Trophoblast cell (in vitro differentiated cells and primary cell): ENCODE measurements at regions not wholly inside any gene's neighbourhood (a gene's known extent, or its start where the extent isn't known, plus 50 kb on each side); places are given as distances from the start of the nearest gene placed in this dataset.

Source experiments
- DNase-seq, 2 donors: peaks; one replicate each; pipeline ENCODE4 v3.0.0-alpha.2; 2016
- H2AFZ ChIP-seq: 2 replicates; pipeline ENCODE4 v1.6.1; 2013; ENCODE audit warnings: low read length, moderate library complexity, mild to moderate bottlenecking; ENCODE audit not compliant: insufficient read depth, poor library complexity
- H2AK5ac ChIP-seq: 2 replicates; pipeline ENCODE4 v1.6.1; 2013; ENCODE audit warnings: mild to moderate bottlenecking, low read length
- H2BK120ac ChIP-seq: 2 replicates; pipeline ENCODE4 v1.6.1; 2013; ENCODE audit warnings: low read length, mild to moderate bottlenecking, moderate library complexity; ENCODE audit not compliant: insufficient read depth, poor library complexity
- H2BK12ac ChIP-seq: 2 replicates; pipeline ENCODE4 v1.6.1; 2013; ENCODE audit warnings: mild to moderate bottlenecking, low read length, moderate library complexity
- H2BK5ac ChIP-seq: 2 replicates; pipeline ENCODE4 v1.6.1; 2013; ENCODE audit warnings: low read length, low read depth, moderate library complexity, mild to moderate bottlenecking; ENCODE audit not compliant: poor library complexity
- H3K14ac ChIP-seq: 2 replicates; pipeline ENCODE4 v1.6.1; 2013; ENCODE audit warnings: mild to moderate bottlenecking, low read length
- H3K18ac ChIP-seq: 2 replicates; pipeline ENCODE4 v1.6.1; 2013; ENCODE audit warnings: mild to moderate bottlenecking, low read length
- H3K23ac ChIP-seq: 2 replicates; pipeline ENCODE4 v1.6.1; 2013; ENCODE audit warnings: low read length
- H3K27ac ChIP-seq: 2 replicates; pipeline ENCODE4 v1.5.1; 2013; ENCODE audit warnings: low read depth, mild to moderate bottlenecking, inconsistent platforms, low read length, moderate library complexity
- H3K27me3 ChIP-seq: 2 replicates; pipeline ENCODE4 v1.6.1; 2013; ENCODE audit warnings: inconsistent platforms, mild to moderate bottlenecking, low read length, moderate library complexity; ENCODE audit not compliant: insufficient read depth
- H3K36me3 ChIP-seq, 2 experiments: 1 replicate in 1 of 2; 2 replicates in 1 of 2; pipeline ENCODE4 v1.6.1; 2013; ENCODE audit warnings: low read length in 2 of 2, mild to moderate bottlenecking in 2 of 2, moderate library complexity in 1 of 2; ENCODE audit not compliant: insufficient read depth in 2 of 2, control insufficient read depth in 1 of 2
- H3K4ac ChIP-seq: 2 replicates; pipeline ENCODE4 v1.6.1; 2013; ENCODE audit warnings: low read depth, mild to moderate bottlenecking, low read length, moderate library complexity
- H3K4me1 ChIP-seq, 2 experiments: 1 replicate in 1 of 2; 2 replicates in 1 of 2; pipeline ENCODE4 v1.6.1; 2013; ENCODE audit warnings: low read length in 2 of 2, mild to moderate bottlenecking in 2 of 2, moderate library complexity in 1 of 2; ENCODE audit not compliant: insufficient read depth in 2 of 2, control insufficient read depth in 1 of 2
- H3K4me2 ChIP-seq: 2 replicates; pipeline ENCODE4 v1.6.1; 2013; ENCODE audit warnings: inconsistent platforms, mild to moderate bottlenecking, low read length, moderate library complexity
- H3K4me3 ChIP-seq: 2 replicates; pipeline ENCODE4 v1.5.1; 2013; ENCODE audit warnings: mild to moderate bottlenecking, low read depth, low read length, inconsistent platforms
- H3K79me1 ChIP-seq: one replicate; pipeline ENCODE4 v1.6.1; 2013; ENCODE audit warnings: low read length
- H3K79me2 ChIP-seq: 2 replicates; pipeline ENCODE4 v1.6.1; 2013; ENCODE audit warnings: low read length, mild to moderate bottlenecking; ENCODE audit not compliant: control insufficient read depth, insufficient read depth, poor library complexity
- H3K9ac ChIP-seq: 2 replicates; pipeline ENCODE4 v1.6.1; 2013; ENCODE audit warnings: mild to moderate bottlenecking, low read length
- H3K9me3 ChIP-seq: 2 replicates; pipeline ENCODE4 v1.6.1; 2013; ENCODE audit warnings: low read depth, mild to moderate bottlenecking, control low read depth, inconsistent platforms, low read length; ENCODE audit not compliant: insufficient read depth
- H4K12ac ChIP-seq: 2 replicates; pipeline ENCODE4 v1.6.1; 2013; ENCODE audit warnings: low read depth, mild to moderate bottlenecking, low read length, moderate library complexity
- H4K8ac ChIP-seq: 2 replicates; pipeline ENCODE4 v1.6.1; 2013; ENCODE audit warnings: low read depth, mild to moderate bottlenecking, low read length, moderate library complexity
- H4K91ac ChIP-seq: one replicate; pipeline ENCODE4 v1.6.1; 2013; ENCODE audit warnings: low read depth, mild to moderate bottlenecking, low read length, moderate library complexity
- WGBS: extraction: QIAGEN DNeasy Blood & Tissue Kit; methylation state at CpG from one replicate; pipeline ENCODE4 v1.1.7; 2013; ENCODE audit warnings: missing lambda C conversion rate; ENCODE audit not compliant: insufficient read length, insufficient coverage; ENCODE audit errors: extremely low coverage; 5-methylcytosine and 5-hydroxymethylcytosine counted together

- H3K4me2 ChIP-seq, result no peak overlapping the region
- H3K79me2 ChIP-seq, result no peaks in the 10 kb centered on the region
- H2BK12ac ChIP-seq, result no peak overlapping the region
- H3K36me3 ChIP-seq, result no peaks in the 10 kb centered on the region
- no peak overlapping the region for H4K91ac ChIP-seq
- no CpG with 5 or more reads among the region's 1 CpG for WGBS
- H3K4me1 ChIP-seq, result no peaks in the 10 kb centered on the region
- H4K8ac ChIP-seq, result no peak overlapping the region
- no peak overlapping the region for H2AK5ac ChIP-seq
- no peak overlapping the region for H3K18ac ChIP-seq
- H3K9ac ChIP-seq, result no peak overlapping the region
- H2AFZ ChIP-seq, result no peak overlapping the region
- no peaks in the 10 kb centered on the region for H3K27me3 ChIP-seq
- H3K23ac ChIP-seq, result no peak overlapping the region
- no peak overlapping the region for H2BK120ac ChIP-seq
- H3K14ac ChIP-seq, result no peak overlapping the region
- H3K27ac ChIP-seq, result no peak overlapping the region
- H3K79me1 ChIP-seq, result no peaks in the 10 kb centered on the region
- H3K4ac ChIP-seq, result no peak overlapping the region
- H3K9me3 ChIP-seq, result peaks cover 8% of the 10 kb centered on the region
- H4K12ac ChIP-seq, result no peak overlapping the region
- H2BK5ac ChIP-seq, result no peak overlapping the region
- DNase-seq, result no peak
- no peak overlapping the region for H3K4me3 ChIP-seq
Measured at GRCh38 chr5:3963652-3964051, 368.0 kb downstream of the IRX1 start.

- Histone ChIP-seq H3K79me2 (no peaks in the 10 kb centered on the region), H4K91ac (no peak overlapping the region), H3K4me1 (no peaks in the 10 kb centered on the region), H3K27me3 (no peaks in the 10 kb centered on the region), H3K4ac (no peak overlapping the region), H3K9ac (no peak overlapping the region), H3K9me3 (no peaks in the 10 kb centered on the region), H3K4me3 (no peak overlapping the region), H4K8ac (no peak overlapping the region), H2BK12ac (no peak overlapping the region), H2BK120ac (no peak overlapping the region), H3K14ac (no peak overlapping the region), H3K36me3 (no peaks in the 10 kb centered on the region), H3K27ac (no peak overlapping the region), H3K18ac (no peak overlapping the region), H2AFZ (no peak overlapping the region), H2AK5ac (no peak overlapping the region), H3K4me2 (no peak overlapping the region), H2BK5ac (no peak overlapping the region), H3K23ac (no peak overlapping the region), H4K12ac (no peak overlapping the region), H3K79me1 (no peaks in the 10 kb centered on the region)
- WGBS, result no CpG with 5 or more reads among the region's 6 CpGs
- no peak for DNase-seq
Measured at GRCh38 chr5:3980156-3980555, 384.5 kb downstream of the IRX1 start.

- Histone ChIP-seq H3K4ac (no peak overlapping the region), H3K23ac (no peak overlapping the region), H3K4me2 (no peak overlapping the region), H3K9me3 (peaks cover 5% of the 10 kb centered on the region), H3K27ac (no peak overlapping the region), H3K4me1 (no peaks in the 10 kb centered on the region), H4K8ac (no peak overlapping the region), H2BK120ac (no peak overlapping the region), H3K18ac (no peak overlapping the region), H2BK12ac (no peak overlapping the region), H4K91ac (no peak overlapping the region), H2BK5ac (no peak overlapping the region), H3K36me3 (no peaks in the 10 kb centered on the region), H3K79me1 (no peaks in the 10 kb centered on the region), H3K4me3 (no peak overlapping the region), H3K79me2 (no peaks in the 10 kb centered on the region), H3K9ac (no peak overlapping the region), H3K14ac (no peak overlapping the region), H4K12ac (no peak overlapping the region), H2AFZ (no peak overlapping the region), H3K27me3 (no peaks in the 10 kb centered on the region), H2AK5ac (no peak overlapping the region)
- no CpG with 5 or more reads among the region's 4 CpGs for WGBS
- DNase-seq, result no peak
Measured at GRCh38 chr5:3987867-3988266, 392.2 kb downstream of the IRX1 start.

GRCh38 chr5:3993856-3994473, 398.3 kb downstream of the IRX1 start:
- Histone ChIP-seq H3K23ac (no peak overlapping the region), H3K4ac (no peak overlapping the region), H2BK5ac (no peak overlapping the region), H3K4me1 (no peaks in the 10 kb centered on the region), H3K4me2 (no peak overlapping the region), H3K27me3 (no peaks in the 10 kb centered on the region), H3K14ac (no peak overlapping the region), H4K91ac (no peak overlapping the region), H3K9ac (no peak overlapping the region), H4K8ac (no peak overlapping the region), H3K79me1 (no peaks in the 10 kb centered on the region), H2BK120ac (no peak overlapping the region), H3K79me2 (no peaks in the 10 kb centered on the region), H3K9me3 (peaks cover 9% of the 10 kb centered on the region), H2AK5ac (no peak overlapping the region), H2AFZ (no peak overlapping the region), H3K4me3 (no peak overlapping the region), H3K27ac (no peak overlapping the region), H3K36me3 (no peaks in the 10 kb centered on the region), H3K18ac (no peak overlapping the region), H2BK12ac (no peak overlapping the region), H4K12ac (no peak overlapping the region)
- no CpG with 5 or more reads among the region's 14 CpGs for WGBS
- no peak for DNase-seq
